Gastrocnemius medialis (tissue), 4 donors: ENCODE measurements at regions not wholly inside any gene's neighbourhood (a gene's known extent, or its start where the extent isn't known, plus 50 kb on each side); places are given as distances from the start of the nearest gene placed in this dataset.

Source experiments
- ATAC-seq, 2 donors: fragments of 150-250 bp; one replicate each; pipeline ENCODE4 v1.9.1; 2016
- DNase-seq, 2 donors: peaks; one replicate each; pipeline ENCODE4 v3.0.0-alpha.2; 2019
- H3K27ac ChIP-seq, 4 donors: fragments of 200-600 bp; sonication (generic); 1 replicate in 1 of 4; 2 replicates in 3 of 4; pipeline ENCODE4 v1.5.1; 2016 to 2018; ENCODE audit warnings: mild to moderate bottlenecking in 2 of 4, moderate library complexity in 1 of 4
- H3K27me3 ChIP-seq, 3 donors: fragments of 200-600 bp; sonication (generic) in 2 of 3; 1 replicate in 1 of 3; 2 replicates in 2 of 3; pipeline versions ENCODE4 v1.5.1 to v1.6.0; 2016 to 2019; ENCODE audit warnings: mild to moderate bottlenecking in 1 of 3, moderate library complexity in 1 of 3
- H3K36me3 ChIP-seq, 2 donors: fragments of 200-600 bp; sonication (generic) in 1 of 2; one replicate each; pipeline ENCODE4 v1.5.1; 2017 to 2018
- H3K4me1 ChIP-seq, 2 donors: fragments of 200-600 bp; sonication (generic) in 1 of 2; one replicate each; pipeline ENCODE4 v1.5.1; 2016 to 2017; ENCODE audit warnings: mild to moderate bottlenecking in 2 of 2
- H3K4me3 ChIP-seq, 4 donors: fragments of 200-600 bp; sonication (generic) in 3 of 4; 1 replicate in 1 of 4; 2 replicates in 3 of 4; pipeline ENCODE4 v1.5.1; 2016 to 2019; ENCODE audit warnings: mild to moderate bottlenecking in 2 of 4
- H3K9me3 ChIP-seq, 3 donors: fragments of 200-600 bp; sonication (generic) in 2 of 3; 1 replicate in 1 of 3; 2 replicates in 2 of 3; pipeline ENCODE4 v1.5.1; 2016 to 2019
- POLR2A ChIP-seq, 2 donors: fragments of 450-650 bp; IDR thresholded peaks; one replicate each; pipeline ENCODE4 v1.6.1; 2017; ENCODE audit warnings: antibody characterized with exemption in 2 of 2, mild to moderate bottlenecking in 2 of 2, moderate library complexity in 2 of 2
- in situ Hi-C, 4 donors: fragments of 200-750 bp; cut with MboI; loops; one replicate each; pipeline versions ENCODE4 v1.15.0 to v1.8.0; 2017; ENCODE audit warnings: low sequenced_read_pairs in 4 of 4
- intact Hi-C: fragments of 100-400 bp; cut with DNase I; formaldehyde crosslinking; loops from one replicate; pipeline ENCODE4 v1.15.1; 2023; ENCODE audit warnings: low total_unique reads
- TF ChIP-seq, protein P1 (sequence below), 5 experiments: fragments of 450-650 bp in 3 of 5; fragments of 200-600 bp in 2 of 5; sonication (generic) in 2 of 5; IDR thresholded peaks in 4 of 5; conservative IDR thresholded peaks in 1 of 5; 1 replicate in 4 of 5; 2 replicates in 1 of 5; pipeline ENCODE4 v1.5.1; 2016 to 2019; ENCODE audit warnings: antibody characterized with exemption in 5 of 5, mild to moderate bottlenecking in 3 of 5, moderate library complexity in 3 of 5

DNA sequence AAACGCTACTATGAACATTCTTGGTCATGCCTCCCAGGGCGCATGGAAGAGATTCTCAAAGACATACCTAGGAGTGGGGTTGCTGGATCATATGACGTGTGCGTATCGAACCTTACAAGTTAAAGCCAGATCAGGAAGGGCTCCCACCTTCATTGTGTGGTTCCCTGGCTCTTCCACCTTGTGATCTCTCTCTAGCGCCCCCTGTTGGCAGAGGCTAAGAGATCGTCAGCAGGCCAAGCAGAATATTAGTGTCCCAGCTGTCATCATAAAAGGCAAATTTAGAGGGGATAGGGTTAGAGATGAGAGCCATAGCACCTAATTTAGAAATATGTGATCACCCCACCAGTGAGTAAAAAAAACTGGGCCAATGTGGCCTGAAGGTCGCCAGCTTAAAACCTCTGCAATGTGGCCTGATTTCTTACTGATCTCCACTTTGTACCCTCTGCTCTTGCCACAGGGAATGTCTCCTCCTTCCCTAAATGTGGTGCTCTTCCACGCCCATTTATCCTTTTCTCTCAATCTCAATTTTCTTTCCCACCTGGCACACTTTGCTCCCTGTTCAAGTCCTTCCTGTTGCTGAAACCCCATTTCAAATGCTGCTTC is 91.7 kb upstream of the SHB start:
- TF ChIP-seq, protein P1, sequence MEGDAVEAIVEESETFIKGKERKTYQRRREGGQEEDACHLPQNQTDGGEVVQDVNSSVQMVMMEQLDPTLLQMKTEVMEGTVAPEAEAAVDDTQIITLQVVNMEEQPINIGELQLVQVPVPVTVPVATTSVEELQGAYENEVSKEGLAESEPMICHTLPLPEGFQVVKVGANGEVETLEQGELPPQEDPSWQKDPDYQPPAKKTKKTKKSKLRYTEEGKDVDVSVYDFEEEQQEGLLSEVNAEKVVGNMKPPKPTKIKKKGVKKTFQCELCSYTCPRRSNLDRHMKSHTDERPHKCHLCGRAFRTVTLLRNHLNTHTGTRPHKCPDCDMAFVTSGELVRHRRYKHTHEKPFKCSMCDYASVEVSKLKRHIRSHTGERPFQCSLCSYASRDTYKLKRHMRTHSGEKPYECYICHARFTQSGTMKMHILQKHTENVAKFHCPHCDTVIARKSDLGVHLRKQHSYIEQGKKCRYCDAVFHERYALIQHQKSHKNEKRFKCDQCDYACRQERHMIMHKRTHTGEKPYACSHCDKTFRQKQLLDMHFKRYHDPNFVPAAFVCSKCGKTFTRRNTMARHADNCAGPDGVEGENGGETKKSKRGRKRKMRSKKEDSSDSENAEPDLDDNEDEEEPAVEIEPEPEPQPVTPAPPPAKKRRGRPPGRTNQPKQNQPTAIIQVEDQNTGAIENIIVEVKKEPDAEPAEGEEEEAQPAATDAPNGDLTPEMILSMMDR (IDR thresholded peaks at IDR 0.05 in 4 of 5, conservative IDR thresholded peaks at IDR 0.05 in 1 of 5): peak; percentile 48 to 86 (median 71)
- TF ChIP-seq POLR2A (IDR thresholded peaks at IDR 0.05): no peak
- peak; percentile 66 to 80 for ATAC-seq
- no peak overlapping the region for H3K4me3 ChIP-seq
- no peaks in the 10 kb centered on the region for H3K36me3 ChIP-seq
- peaks cover 0 to 3% of the 10 kb centered on the region in 2 donors for H3K4me1 ChIP-seq
- no peaks in the 10 kb centered on the region for H3K27me3 ChIP-seq
- no peak overlapping the region for H3K27ac ChIP-seq
- intact Hi-C loops: loop anchor here (1.0 to 2.0 kb wide), 3 partner anchors 72 to 248 kb away; no protein-coding TSS in a partner anchor
- in situ Hi-C loops: loop anchor here in 2 of 4 donors (5.0 to 25.0 kb wide), 4 partner anchors 54 to 253 kb away; partner anchors contain the start of gene SHB (in 1 of the 2)
- no peaks in the 10 kb centered on the region for H3K9me3 ChIP-seq
- peak; percentile 19 to 35 for DNase-seq

DNA sequence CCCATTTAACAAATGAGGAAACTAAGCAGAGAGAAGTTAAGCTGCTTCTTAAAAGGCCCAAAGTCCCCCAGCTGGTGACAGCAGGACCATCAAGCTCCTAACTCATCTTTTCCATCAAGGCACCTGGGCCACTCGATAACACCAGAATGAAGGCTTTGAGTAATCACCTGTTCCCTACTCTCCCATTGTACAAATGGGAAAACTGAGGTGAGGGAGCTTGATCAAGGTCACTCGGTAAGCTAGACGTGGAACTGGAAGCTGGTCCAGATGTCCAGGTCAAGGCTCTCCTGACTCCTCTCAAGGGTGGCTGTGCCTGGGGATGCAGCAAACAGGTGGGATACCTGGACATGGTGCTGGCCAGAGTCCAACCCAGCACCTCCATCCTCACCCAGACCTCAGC is 90.6 kb upstream of the SHB start:
- H3K9me3 ChIP-seq: no peaks in the 10 kb centered on the region
- no peaks in the 10 kb centered on the region for H3K27me3 ChIP-seq
- in situ Hi-C loops (loop anchor here in 2 of 4 donors (5.0 to 25.0 kb wide), 2 partner anchors 97 to 247 kb away; partner anchors contain the start of gene SHB (in 1 of the 2)), intact Hi-C loops (no loop called here)
- ATAC-seq: no peak
- H3K27ac ChIP-seq: no peak overlapping the region
- H3K4me3 ChIP-seq: no peak overlapping the region
- TF ChIP-seq, protein P1 (IDR thresholded peaks at IDR 0.05 in 4 of 5, conservative IDR thresholded peaks at IDR 0.05 in 1 of 5): no peak
- no peak for TF ChIP-seq POLR2A (IDR thresholded peaks at IDR 0.05)
- no peak for DNase-seq
- no peaks in the 10 kb centered on the region for H3K36me3 ChIP-seq
- H3K4me1 ChIP-seq: peaks cover 0 to 3% of the 10 kb centered on the region in 2 donors

GRCh38 chr9:38158628-38159027 is 89.6 kb upstream of the SHB start:
- in situ Hi-C loops: loop anchor here in 2 of 4 donors (5.0 to 25.0 kb wide), 2 partner anchors 96 to 246 kb away; partner anchors contain the start of gene SHB (in 1 of the 2)
- intact Hi-C loops: no loop called here

DNA sequence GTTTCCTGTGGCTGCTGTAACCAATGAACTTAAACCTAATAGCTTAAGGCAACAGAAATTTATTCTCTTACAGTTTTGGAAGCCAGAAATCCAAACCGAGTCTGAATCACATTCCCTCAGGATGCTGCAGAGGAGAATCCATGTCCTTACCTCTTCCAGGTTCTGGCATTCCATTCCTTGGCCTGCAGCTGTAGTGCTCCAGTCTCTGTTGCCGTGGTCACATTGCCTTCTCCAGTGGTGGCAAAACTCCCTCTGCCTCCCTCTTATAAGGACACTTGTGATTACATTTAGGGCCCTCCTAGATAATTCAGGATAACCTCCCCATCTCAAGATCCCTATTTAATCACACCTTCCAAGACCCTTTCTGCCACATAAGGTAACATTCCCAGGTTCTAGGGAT is 88.7 kb upstream of the SHB start:
- H3K27me3 ChIP-seq: no peaks in the 10 kb centered on the region
- no peaks in the 10 kb centered on the region for H3K36me3 ChIP-seq
- ATAC-seq (no peak), DNase-seq (no peak)
- H3K4me1 ChIP-seq: peaks cover 0 to 3% of the 10 kb centered on the region in 2 donors
- intact Hi-C loops (no loop called here), in situ Hi-C loops (loop anchor here in 2 of 4 donors (5.0 to 25.0 kb wide), 2 partner anchors 95 to 245 kb away; partner anchors contain the start of gene SHB (in 1 of the 2))
- H3K9me3 ChIP-seq: no peaks in the 10 kb centered on the region
- no peak overlapping the region for H3K4me3 ChIP-seq
- H3K27ac ChIP-seq: no peak overlapping the region
- no peak for TF ChIP-seq POLR2A (IDR thresholded peaks at IDR 0.05)
- TF ChIP-seq, protein P1 (IDR thresholded peaks at IDR 0.05 in 4 of 5, conservative IDR thresholded peaks at IDR 0.05 in 1 of 5): no peak

More at GRCh38 chr9:38158628-38159027, 89.6 kb upstream of the SHB start:
- ATAC-seq (no peak), DNase-seq (no peak)
- H3K4me3 ChIP-seq: no peak overlapping the region
- no peaks in the 10 kb centered on the region for H3K9me3 ChIP-seq
- TF ChIP-seq, protein P1 (IDR thresholded peaks at IDR 0.05 in 4 of 5, conservative IDR thresholded peaks at IDR 0.05 in 1 of 5): no peak
- no peak for TF ChIP-seq POLR2A (IDR thresholded peaks at IDR 0.05)
- H3K4me1 ChIP-seq: peaks cover 0 to 3% of the 10 kb centered on the region in 2 donors
- no peaks in the 10 kb centered on the region for H3K36me3 ChIP-seq
- H3K27me3 ChIP-seq: no peaks in the 10 kb centered on the region
- no peak overlapping the region for H3K27ac ChIP-seq
